HG03469 (cell line): ENCODE measurements at regions not wholly inside any gene's neighbourhood (a gene's known extent, or its start where the extent isn't known, plus 50 kb on each side); places are given as distances from the start of the nearest gene placed in this dataset.
A peak's percentile ranks its signal among the peaks of the same experiment; 100 is the strongest.

Experiments
- ATAC-seq: cut with Tn5 transposase; IDR thresholded peaks from one replicate; pipeline ENCODE4 v1.9.1; 2021; ENCODE audit warnings: mild to moderate bottlenecking, moderate library complexity, moderate number of reproducible peaks; ENCODE audit not compliant: unreplicated experiment

DNA sequence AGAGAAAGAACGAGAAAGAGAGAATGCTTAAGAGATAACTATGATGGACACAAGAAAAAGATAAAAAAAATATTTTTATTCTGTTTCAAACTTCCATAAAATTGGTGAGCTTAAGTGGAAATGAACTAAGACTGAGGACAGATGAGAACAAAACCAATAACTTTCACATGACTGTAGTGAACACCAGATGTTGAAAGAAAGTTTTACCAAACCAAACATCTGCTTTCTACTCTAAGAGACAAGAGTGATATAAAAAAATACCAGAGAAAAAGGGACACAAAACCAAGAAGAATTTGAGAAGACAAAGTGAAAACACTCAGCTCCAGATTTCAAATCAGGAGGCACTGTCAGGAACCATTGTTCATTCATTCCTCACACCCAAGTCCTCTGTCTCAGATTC is 147.9 kb downstream of the IMPG2 start:
- ATAC-seq: no peak

DNA sequence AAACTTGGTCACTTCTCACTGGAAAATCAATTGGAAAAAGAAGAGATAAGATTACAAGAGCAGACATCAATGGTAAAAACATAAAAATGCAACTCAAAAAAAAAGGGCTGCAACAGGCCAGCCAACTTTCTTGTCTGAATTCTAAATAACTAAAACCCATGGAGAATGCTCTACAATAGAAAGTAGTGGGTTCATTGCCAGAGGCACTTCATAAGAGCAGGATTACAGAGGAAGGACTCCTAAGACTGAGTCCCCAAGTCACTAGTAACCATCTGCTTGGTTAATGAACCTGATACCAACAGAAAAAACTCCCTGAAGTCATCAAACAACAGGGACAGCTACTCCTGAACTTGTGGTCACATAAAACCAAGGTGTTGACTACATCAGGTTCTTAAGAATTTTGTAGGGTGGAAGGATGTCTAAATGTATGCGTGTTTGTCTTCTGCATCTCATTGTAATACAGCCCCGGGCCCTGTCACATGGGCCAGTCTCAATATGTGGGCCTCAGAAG is 148.6 kb downstream of the IMPG2 start:
- no peak for ATAC-seq

DNA sequence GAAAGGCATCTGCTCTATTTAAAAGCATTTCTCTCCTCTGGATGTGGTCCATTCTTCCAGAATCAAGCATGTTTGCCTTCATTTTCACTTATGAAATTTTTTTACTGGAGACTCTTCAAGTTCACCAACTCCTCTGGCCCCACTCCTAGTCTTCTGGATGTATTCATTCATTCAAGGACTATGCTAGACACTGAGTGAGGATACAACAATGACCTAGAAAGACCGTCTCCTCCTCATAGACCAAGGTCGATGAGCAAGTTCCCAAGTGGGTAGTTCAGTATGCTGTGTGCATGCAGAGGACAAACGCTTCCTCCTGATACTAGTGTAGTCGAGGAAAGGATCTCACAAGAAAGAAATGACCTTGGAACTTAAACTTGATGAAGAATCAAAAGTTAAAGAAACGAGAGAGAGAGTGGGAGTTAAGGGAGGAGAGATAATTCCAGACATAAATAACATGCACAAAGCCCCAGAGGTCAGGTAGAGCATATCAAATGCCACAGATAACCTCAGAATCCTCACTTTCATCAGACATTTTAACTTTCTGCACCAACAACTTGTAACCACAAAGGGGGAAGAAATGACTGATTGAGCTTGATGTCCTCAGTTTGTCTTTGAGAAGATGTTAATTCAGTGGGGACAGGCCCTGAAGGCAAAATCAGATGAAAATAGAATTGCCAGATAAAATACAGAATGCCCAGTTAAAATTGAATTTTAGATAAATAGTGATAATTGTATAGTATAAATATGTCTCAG is 149.4 kb downstream of the IMPG2 start:
- ATAC-seq: no peak

DNA sequence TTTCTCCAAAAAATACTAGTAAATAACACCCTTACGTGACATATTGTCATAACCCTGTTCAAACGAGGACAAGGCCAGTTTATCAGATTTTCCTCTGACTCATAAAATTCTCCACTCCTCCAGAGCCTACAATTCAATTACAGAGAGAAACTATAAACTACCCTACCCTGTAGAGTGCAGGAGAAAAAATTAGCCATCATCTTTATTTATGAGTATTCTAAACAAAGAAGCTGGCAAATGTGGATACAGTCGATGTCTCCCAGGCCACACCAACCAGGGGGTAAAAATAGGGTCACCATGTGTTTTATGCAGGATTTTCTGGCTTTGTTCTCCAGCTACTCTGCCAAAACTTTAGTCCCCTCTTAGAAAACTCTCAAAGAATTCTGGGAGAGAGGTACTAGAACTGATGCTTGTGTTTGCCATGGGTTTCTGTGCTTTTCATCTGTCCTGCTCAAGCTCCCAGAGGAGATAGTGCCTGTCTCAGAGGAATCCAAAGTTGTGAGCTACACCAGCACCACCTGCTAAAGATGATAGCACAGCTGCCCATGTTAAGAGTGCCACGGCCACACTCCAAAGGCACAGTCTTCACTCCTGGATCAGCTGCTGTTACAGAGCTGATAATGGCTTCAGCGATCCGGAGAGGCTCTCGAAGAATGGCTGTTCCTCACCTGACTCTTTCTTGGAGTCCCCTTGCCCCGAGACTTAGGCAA is 150.2 kb downstream of the IMPG2 start:
- ATAC-seq: no peak

DNA sequence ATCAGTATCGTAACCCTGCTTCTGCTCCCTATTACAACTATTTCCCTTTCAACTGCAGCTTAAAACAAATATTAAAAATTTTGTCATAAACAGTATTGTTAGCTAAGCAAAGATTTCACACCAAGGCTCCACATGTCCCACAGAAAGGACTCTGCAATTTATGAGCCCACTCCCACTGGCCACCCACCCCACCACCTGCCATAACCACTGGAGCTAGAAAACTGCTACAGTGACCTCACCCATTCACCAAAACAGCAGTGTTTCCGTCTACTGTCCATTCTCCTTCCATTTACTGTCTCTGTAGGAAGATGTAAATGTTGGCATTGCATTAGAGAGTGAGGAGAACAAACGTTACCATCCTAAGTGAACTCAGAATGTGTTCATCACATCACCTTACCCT is 150.9 kb downstream of the IMPG2 start:
- ATAC-seq: no peak

DNA sequence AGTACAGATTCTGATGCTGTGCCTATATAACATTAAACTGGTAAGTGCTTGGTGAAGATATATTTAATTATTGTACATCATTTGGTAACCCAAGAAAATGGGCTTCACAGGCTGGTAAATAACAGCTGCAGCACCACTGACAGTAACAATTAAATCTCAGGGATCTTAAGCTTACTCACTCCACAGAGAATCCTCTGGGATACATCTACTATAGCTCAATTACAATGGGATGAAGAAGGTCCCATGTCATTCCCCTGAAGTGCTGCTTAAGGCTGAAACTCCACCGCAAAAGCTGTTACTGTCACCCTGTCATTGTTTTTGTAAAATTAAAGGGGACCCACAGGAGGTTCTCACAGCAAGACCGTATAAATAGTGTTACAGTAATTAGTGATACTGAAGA is 153.0 kb downstream of the IMPG2 start:
- ATAC-seq: no peak

DNA sequence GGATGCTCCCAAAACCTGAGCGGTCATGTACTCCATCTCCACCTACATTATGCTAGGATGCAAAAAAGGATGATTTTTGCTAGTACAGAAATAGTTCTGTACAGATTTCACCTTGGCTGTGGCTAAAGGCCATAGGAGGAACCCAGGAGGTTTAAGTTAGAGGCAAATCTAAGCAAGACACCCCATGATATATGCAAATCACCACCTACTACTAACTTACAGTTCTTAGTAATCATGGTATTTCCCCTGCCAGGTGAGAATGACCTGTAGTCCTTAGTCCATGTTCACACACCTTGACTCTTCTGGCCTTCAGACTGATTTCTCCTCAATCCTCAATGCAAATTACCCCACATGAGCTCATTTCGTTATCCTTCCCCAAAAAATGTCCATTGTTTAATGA is 154.2 kb downstream of the IMPG2 start:
- ATAC-seq: peak; percentile 75

DNA sequence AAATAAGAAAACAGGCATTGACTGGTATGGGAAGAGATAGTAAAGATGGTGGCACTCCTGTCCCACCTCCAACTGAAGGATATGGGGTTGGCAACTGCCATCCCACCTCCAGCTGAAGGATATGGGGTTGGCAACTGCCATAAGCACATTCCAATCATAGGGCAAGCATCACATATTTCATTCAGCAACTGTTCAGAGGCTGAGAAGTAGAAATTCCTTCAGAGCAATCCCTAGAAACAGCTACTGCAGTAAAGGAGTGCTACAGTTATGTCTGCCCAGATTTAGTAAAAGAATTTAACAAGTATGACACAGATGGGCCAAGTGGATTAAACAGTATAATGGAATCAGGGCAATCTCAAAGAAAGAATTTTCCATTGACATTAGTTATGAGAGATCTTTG is 156.8 kb downstream of the IMPG2 start:
- ATAC-seq: no peak

DNA sequence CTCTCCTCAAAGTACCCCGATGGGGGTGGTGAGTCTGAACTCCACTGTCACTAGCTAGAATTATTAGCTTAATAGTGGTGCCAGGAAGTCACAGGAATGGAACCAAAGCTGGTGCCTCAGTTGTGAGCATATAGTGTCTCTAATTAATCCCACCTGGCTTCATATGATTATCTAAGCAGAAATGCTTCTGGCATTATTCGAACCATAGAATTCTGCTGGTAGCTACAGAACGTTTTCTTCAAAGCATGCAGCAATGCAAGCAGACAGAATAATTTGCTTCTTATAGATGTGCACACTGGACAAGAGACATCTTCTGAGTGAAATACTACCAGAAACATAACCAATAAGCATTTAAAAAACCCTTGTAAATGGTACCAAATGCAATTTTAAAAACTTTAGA is 160.9 kb downstream of the IMPG2 start:
- ATAC-seq: no peak

DNA sequence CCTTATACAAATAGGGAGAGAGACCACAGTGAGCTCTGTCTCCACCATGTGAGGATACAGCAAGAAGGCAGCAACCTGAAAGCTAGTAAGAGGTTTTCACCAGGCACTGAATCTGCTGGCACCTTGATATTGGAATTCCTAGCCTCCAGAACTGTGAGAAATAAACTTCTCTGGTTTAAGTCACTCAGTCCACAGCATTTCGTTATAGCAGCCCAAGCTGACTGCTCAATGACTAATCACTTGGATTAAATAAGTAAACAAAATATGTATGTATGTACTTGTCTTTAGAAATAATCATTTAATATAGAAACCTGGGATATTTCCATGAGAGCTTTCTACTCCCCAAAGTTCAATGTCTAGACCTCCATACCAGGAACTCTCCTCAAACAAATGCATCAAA is 162.0 kb downstream of the IMPG2 start:
- no peak for ATAC-seq

DNA sequence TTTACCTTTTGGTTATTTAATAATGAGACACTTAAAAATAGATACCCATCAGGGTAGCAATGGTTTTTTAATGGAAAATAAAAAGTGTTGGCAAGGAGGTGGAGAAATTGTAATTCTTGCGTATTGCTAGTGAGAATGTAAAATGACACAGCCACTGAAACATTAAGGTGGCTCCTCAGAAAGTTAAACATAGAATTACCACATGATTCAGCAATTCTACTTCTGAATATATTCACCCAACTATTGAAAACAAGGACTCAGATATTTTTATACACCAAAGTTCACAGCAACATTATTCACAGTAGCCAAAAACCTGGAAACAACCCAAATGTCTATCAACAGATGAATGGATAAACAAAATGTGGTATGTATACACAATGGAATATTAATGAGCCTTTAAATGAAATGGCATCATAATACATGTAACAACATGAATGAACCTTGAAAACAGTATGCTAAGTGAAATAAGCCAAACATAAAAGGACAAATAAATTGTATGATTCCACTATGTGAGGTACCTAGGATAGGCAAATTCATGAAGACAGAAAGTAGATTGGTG is 163.5 kb downstream of the IMPG2 start:
- no peak for ATAC-seq

DNA sequence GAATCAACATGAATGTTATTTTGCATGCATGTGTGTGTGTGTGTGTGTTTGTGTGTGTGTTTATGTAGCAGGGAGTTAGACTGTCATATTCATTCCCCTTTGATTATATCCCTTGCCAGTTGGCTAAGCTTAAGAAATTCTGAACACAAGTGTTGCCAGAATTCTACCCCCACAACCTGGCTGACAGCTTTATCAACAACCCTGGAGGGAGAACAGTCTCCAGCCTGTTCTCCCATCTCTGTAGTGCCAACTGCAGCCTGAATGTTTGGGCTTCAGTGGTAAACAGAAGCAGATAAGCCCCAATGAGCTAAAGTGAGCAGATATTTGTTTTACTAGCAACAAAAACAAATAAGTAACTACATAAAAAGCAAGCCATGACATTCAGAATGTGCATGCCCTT is 162.6 kb upstream of the ABI3BP start:
- no peak for ATAC-seq

DNA sequence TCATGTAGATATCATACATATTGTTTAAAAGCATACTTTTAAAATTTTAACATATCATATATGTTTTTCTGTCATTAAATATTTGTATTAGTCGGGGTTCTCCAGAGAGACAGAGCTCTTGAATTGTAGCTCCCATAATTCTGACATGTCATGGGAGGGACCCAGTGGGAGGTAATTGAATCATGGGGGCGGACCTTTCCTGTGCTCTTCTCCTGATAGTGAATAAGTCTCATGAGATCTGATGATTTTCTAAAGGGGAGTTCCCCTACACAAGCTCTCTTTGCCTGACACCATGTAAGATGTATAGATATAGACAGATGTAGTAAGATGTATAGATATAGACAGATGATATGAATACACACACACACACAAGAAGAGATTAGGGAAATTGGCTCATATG is 161.2 kb upstream of the ABI3BP start:
- no peak for ATAC-seq

DNA sequence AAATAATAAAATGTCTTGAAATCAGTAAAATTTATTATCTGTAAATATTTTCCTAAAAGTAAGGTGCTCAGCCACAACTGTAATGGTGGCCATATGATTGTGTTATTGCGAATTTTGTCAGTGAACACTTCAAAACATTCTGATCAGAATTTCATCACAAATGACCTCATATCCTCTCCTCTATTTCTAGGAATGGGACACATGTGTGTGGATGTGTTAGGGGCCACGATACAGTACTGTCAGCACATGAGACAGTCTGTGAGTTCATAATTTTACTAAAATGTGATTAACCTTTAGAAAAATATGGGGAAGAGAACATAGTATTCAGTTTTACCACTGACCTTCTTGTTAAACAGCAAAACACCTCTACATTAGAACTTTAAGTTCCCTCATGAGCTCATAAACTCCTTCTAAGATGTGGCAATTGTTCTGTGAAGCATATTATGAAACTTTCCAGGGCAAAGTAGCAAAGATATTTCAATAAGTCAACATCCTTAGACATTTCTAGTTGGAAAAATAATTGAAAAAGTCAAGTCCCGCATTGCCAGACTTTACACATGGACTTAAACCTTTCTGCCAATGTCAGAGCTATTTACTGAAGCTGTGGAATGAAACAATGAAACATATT is 158.2 kb upstream of the ABI3BP start:
- no peak for ATAC-seq

DNA sequence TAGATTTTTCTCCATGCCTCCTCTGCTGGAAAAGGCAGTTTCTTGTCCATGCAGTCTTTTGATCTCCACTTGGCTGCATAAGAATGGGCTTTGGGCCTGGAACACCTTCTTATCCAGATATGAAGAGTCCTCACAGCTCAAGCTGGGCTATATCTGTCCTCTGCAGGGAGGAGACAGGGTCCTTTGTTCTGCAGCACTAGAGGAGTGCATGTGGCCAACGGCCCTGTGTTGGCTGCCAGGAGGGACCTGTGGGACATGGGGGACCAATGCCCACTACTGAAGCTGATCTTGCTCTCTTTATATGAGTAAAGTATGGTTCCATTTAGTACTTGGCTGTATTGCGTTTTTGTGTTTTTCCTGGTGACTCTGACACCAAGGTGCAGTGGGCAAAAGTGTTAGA is 157.3 kb upstream of the ABI3BP start:
- no peak for ATAC-seq

DNA sequence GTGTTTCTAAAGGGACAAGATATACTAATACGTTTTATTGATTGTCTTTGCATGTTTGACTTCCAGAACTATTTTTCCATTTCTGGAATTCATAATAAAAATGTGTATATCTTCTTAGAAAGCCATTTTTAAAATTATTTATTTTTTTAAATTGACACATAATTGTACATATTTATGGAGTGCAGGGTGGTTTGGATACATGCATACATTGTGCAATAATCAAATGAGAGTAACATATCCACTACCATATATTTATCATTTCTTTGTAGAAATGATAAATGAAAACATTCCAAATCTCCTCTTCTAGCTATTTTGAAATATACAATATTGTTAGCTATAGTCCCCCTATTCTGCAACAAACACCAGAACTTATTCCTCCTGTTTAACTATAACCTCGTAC is 156.5 kb upstream of the ABI3BP start:
- ATAC-seq: no peak

DNA sequence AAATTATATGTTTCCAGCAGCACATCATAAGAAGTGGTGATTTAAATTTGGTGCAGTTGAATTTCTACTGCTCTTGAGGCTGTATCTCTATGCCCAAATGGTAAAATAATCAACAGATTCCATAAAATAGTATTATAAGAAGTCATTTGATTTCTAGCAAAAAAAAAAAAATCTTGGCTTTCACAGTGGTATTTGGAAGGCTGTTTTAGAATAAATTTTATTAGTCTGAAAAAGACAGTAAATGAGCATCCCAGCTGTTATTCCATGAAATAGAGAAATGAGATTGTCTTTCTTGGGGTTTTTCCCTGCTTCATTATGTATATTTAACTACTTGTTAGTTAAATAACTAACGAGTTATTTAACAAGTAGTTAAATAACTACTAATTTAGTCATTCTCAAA is 156.0 kb upstream of the ABI3BP start:
- ATAC-seq: no peak

DNA sequence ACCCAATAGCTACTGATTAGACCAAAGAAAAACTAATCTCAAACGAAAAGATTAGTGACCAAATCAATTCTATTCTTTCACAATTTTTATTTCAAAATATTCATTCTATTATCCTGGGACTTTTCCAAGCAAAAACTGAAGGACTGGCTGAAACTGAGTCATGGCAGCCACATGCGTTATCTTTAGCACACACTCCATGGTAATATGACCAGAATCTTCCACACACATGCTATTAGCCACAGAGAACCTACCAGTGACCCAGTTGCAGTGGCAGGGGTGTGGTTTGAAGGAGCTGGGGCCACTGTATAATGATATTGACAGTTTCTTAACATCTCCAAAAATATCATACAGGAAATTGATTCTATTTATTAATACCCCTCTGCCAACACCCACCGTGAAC is 154.8 kb upstream of the ABI3BP start:
- no peak for ATAC-seq

DNA sequence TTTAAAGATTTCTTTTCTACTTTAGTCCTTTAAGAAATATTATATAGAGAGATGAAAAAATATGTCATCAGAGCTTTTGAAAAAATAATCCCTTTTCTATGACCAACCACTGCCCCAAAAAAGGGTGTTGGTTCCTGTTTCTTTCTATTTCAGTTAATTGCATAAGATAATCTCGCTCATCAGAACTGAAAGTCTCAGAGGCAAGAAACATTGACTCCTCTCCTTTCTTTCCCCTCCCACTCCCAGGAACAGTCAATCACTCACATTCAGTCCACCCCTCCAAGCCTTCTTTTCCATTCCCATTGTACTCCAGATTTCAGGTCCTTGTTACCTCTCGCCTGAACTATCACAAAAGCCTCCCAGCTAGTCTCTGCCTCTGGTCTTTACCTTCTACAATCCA is 153.7 kb upstream of the ABI3BP start:
- ATAC-seq: no peak

DNA sequence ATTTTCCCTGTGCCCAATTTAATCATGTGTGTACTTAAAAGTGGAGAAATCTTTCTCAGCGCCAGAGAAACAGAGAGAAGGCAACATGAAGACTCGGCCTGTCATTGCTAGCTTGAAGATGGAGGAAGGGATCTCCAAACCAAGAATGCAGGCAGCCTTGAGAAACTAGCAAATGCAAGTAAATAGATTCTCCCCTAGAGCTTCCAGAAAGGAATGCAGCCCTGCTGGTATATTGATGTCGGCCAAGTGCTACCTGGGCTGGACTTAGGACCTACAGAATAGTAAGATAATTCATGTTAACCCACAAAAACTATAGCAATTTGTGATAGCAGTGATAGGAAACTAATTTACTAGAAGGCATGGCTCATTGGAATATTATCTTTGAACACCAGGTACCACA is 150.9 kb upstream of the ABI3BP start:
- ATAC-seq: no peak

DNA sequence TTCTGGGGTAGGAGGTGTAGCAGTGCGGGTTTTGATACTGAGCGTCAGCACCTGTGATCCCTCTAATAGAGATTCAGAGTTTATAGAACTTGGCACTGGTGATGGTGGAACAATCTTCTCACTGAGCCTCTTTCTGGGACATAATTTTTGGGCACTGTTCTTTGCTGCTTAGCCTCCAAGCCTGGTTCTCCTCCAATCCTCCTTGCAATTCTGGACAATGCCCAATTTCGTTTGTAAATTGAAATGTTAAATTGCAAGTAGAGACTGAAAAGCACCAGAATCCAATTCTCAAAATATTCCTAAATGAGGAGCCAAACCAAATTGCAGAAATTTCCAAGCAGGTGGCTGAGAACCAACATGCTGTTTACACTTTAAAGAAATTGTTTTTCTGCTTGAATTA is 149.8 kb upstream of the ABI3BP start:
- ATAC-seq: no peak

DNA sequence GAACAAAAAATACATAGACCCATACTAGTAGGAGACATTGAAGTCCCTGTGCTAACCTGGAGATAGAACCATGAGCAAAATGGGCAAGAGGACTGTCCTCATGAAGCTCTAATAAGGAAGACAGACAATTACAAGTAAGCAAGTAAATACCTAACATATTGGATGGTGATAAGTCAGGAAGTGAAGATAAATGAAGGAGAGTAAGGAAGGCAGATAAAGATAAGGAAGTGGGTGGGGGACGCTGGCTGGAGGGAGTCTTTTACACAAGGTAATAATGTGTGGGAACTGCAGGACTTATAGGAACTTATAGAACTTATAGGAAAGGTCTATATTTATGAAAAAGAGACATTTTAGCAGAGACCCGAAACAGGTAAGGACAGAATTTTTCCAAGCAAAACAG is 148.9 kb upstream of the ABI3BP start:
- ATAC-seq: no peak
